ENCODE measurements at regions not wholly inside any gene's neighbourhood (a gene's known extent, or its start where the extent isn't known, plus 50 kb on each side); places are given as distances from the start of the nearest gene placed in this dataset.
"Not testable (repeated sequence)": the region's sequence is repeated elsewhere in the genome, so short reads cannot be mapped to it uniquely, and the experiment has no call there.

- DNase-seq (ENCODE audit: low read depth, low spot score), result peak; percentile 5
Observed at GRCh38 chr6:168826726-168827585, 386.0 kb downstream of the SMOC2 start.

- DNase-seq (ENCODE audit: low read depth, low spot score), result no peak
Observed at GRCh38 chr6:168826078-168826390, 385.1 kb downstream of the SMOC2 start.

- no peak for DNase-seq (ENCODE audit: low read depth, low spot score)
Observed at GRCh38 chr6:168825226-168826077, 384.5 kb downstream of the SMOC2 start.

- peak; percentile 12 for DNase-seq (ENCODE audit: low read depth, low spot score)
Observed at GRCh38 chr6:168823397-168824212, 382.6 kb downstream of the SMOC2 start.

- no peak for DNase-seq (ENCODE audit: low read depth, low spot score)
Observed at GRCh38 chr6:168822376-168822775, 381.4 kb downstream of the SMOC2 start.

- DNase-seq (ENCODE audit: low read depth, low spot score), result no peak
Observed at GRCh38 chr6:168819546-168819945, 378.6 kb downstream of the SMOC2 start.

- no peak for DNase-seq (ENCODE audit: low read depth, low spot score)
Observed at GRCh38 chr6:168817558-168818159, 376.7 kb downstream of the SMOC2 start.

- no peak for DNase-seq (ENCODE audit: low read depth, low spot score)
Observed at GRCh38 chr6:168815229-168815628, 374.2 kb downstream of the SMOC2 start.

- DNase-seq (ENCODE audit: low read depth, low spot score), result no peak
Observed at GRCh38 chr6:168808232-168808631, 367.2 kb downstream of the SMOC2 start.

GRCh38 chr6:168804331-168804730 is 363.3 kb downstream of the SMOC2 start:
- no peak for DNase-seq (ENCODE audit: low read depth, low spot score)

- no peak for DNase-seq (ENCODE audit: low read depth, low spot score)
Observed at GRCh38 chr6:168803874-168804273, 362.9 kb downstream of the SMOC2 start.

- no peak for DNase-seq (ENCODE audit: low read depth, low spot score)
Observed at GRCh38 chr6:168799067-168799466, 358.1 kb downstream of the SMOC2 start.

- DNase-seq (ENCODE audit: low read depth, low spot score), result no peak
Observed at GRCh38 chr6:168796106-168796505, 355.1 kb downstream of the SMOC2 start.

GRCh38 chr6:168795611-168796010 is 354.6 kb downstream of the SMOC2 start:
- not testable (repeated sequence) for DNase-seq (ENCODE audit: low read depth, low spot score)

- DNase-seq (ENCODE audit: low read depth, low spot score), result no peak
Observed at GRCh38 chr6:168794491-168794890, 353.5 kb downstream of the SMOC2 start.

GRCh38 chr6:168793649-168794048 is 352.7 kb downstream of the SMOC2 start:
- no peak for DNase-seq (ENCODE audit: low read depth, low spot score)

GRCh38 chr6:168791917-168792316 is 350.9 kb downstream of the SMOC2 start:
- DNase-seq (ENCODE audit: low read depth, low spot score), result no peak

- no peak for DNase-seq (ENCODE audit: low read depth, low spot score)
Observed at GRCh38 chr6:168789699-168790098, 348.7 kb downstream of the SMOC2 start.

GRCh38 chr6:168785720-168786511 is 344.9 kb downstream of the SMOC2 start:
- no peak for DNase-seq (ENCODE audit: low read depth, low spot score)

GRCh38 chr6:168784426-168784825 is 343.4 kb downstream of the SMOC2 start:
- DNase-seq (ENCODE audit: low read depth, low spot score), result no peak

- no peak for DNase-seq (ENCODE audit: low read depth, low spot score)
Observed at GRCh38 chr6:168783720-168784119, 342.7 kb downstream of the SMOC2 start.

Data from astrocyte of the hippocampus (primary cell).